Kidney (tissue), 13 donors: ENCODE measurements at regions not wholly inside any gene's neighbourhood (a gene's known extent, or its start where the extent isn't known, plus 50 kb on each side); places are given as distances from the start of the nearest gene placed in this dataset.

Experiments used
- DNase-seq, 5 donors: peaks; one replicate each; pipeline ENCODE4 v3.0.0-alpha.2; 2013 to 2020
- FAIRE-seq: peaks from 2 replicates; lab custom pipeline; 2012; peaks lifted over from hg19 to GRCh38; lab: Jason Lieb, UNC
- H3K27ac ChIP-seq, 2 donors: one replicate each; pipeline ENCODE4 v1.7.0; 2013; ENCODE audit warnings: low read depth in 2 of 2, low read length in 2 of 2, inconsistent platforms in 1 of 2
- H3K27me3 ChIP-seq: one replicate; pipeline ENCODE4 v1.7.1; 2013; ENCODE audit warnings: low read length, inconsistent platforms; ENCODE audit not compliant: control insufficient read depth, insufficient read depth
- H3K36me3 ChIP-seq, 3 donors: one replicate each; pipeline versions ENCODE4 v1.7.0 to v1.7.1; 2013; ENCODE audit warnings: low read length in 3 of 3, control low read depth in 1 of 3, inconsistent platforms in 1 of 3; ENCODE audit not compliant: insufficient read depth in 3 of 3, control insufficient read depth in 2 of 3
- H3K4me1 ChIP-seq, 3 donors: one replicate each; pipeline versions ENCODE4 v1.7.0 to v1.7.1; 2013; ENCODE audit warnings: low read length in 3 of 3, inconsistent platforms in 1 of 3, low read depth in 1 of 3; ENCODE audit not compliant: control insufficient read depth in 2 of 3, insufficient read depth in 2 of 3
- H3K4me3 ChIP-seq, 3 donors: one replicate each; pipeline versions ENCODE4 v1.7.0 to v1.8.1; 2013; ENCODE audit warnings: low read length in 3 of 3, control low read depth in 1 of 3, inconsistent platforms in 1 of 3
- H3K9ac ChIP-seq, 3 donors: one replicate each; pipeline versions ENCODE4 v1.7.0 to v1.7.1; 2013; ENCODE audit warnings: low read length in 3 of 3, control low read depth in 1 of 3, inconsistent platforms in 1 of 3
- H3K9me3 ChIP-seq, 3 donors: one replicate each; pipeline versions ENCODE4 v1.7.0 to v1.7.1; 2013; ENCODE audit warnings: low read length in 3 of 3, control low read depth in 1 of 3, inconsistent platforms in 1 of 3; ENCODE audit not compliant: control insufficient read depth in 2 of 3, insufficient read depth in 1 of 3
- intact Hi-C: fragments of 100-400 bp; cut with DNase I; formaldehyde crosslinking; loops from one replicate; pipeline ENCODE4 v1.11.1; 2022
- TF ChIP-seq, protein P1 (sequence below): IDR thresholded peaks from 3 replicates; pipeline ENCODE4 v1.5.1; 2012; ENCODE audit warnings: mild to moderate bottlenecking, moderate library complexity, borderline replicate concordance; ENCODE audit not compliant: insufficient read depth; ENCODE audit errors: extremely low read depth
- donor health status: control.
- donor health status: control.
- donor health status: control.
- donor health status: control.
- donor health status: control.
- donor health status: DM: yes; HTN: yes; CAD: no.
- donor health status: Normal renal cell carcinoma (clear cell type).

DNA sequence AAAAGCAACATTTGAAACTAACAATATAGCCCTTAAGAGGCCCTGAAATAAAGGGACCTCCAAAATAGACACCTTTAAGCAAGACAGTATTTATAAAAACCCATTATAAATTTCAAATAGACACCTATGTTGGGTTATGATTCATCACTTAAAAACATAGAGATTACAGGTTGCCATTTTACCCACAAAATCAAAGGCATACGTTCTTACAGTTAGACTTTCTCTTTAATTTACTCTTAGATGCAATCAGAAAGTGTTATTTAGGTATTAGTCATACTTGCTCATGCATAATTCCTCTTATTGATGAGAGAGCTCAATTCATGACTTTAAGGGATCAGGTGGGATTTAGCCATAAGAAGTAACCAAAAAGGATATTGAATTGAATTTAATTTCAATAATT lies 51.5 kb upstream of the TMEM200A start:
- no peaks in the 10 kb centered on the region for H3K36me3 ChIP-seq
- H3K9me3 ChIP-seq = no peaks in the 10 kb centered on the region
- H3K4me1 ChIP-seq = no peaks in the 10 kb centered on the region
- TF ChIP-seq, protein P1, sequence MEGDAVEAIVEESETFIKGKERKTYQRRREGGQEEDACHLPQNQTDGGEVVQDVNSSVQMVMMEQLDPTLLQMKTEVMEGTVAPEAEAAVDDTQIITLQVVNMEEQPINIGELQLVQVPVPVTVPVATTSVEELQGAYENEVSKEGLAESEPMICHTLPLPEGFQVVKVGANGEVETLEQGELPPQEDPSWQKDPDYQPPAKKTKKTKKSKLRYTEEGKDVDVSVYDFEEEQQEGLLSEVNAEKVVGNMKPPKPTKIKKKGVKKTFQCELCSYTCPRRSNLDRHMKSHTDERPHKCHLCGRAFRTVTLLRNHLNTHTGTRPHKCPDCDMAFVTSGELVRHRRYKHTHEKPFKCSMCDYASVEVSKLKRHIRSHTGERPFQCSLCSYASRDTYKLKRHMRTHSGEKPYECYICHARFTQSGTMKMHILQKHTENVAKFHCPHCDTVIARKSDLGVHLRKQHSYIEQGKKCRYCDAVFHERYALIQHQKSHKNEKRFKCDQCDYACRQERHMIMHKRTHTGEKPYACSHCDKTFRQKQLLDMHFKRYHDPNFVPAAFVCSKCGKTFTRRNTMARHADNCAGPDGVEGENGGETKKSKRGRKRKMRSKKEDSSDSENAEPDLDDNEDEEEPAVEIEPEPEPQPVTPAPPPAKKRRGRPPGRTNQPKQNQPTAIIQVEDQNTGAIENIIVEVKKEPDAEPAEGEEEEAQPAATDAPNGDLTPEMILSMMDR = no peak
- no peak overlapping the region for H3K4me3 ChIP-seq
- no peak overlapping the region for H3K9ac ChIP-seq
- intact Hi-C loops = no loop called here
- no peaks in the 10 kb centered on the region for H3K27me3 ChIP-seq
- FAIRE-seq (no peak), DNase-seq (no peak)
- no peak overlapping the region for H3K27ac ChIP-seq

DNA sequence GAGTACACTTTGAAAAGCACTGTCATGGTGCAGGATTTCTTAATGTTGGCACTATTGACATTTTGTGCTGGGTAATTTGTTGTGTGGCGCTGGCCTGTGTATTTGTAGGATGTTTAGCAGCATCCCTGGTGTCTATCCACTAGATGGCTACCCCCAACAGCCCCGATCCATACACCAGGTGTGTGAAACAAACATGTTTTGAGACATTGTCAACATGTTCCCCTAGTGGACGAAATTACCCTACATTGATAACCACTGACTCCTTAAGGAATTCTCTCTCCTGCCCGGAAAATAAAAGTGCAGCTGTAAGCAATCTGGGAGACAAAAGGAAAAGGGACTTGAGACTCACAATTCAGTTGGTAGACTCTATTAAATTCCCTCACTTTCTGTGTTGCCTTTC lies 52.6 kb upstream of the TMEM200A start:
- Histone ChIP-seq H3K4me3 (no peak overlapping the region), H3K9me3 (no peaks in the 10 kb centered on the region), H3K36me3 (no peaks in the 10 kb centered on the region), H3K27ac (no peak overlapping the region), H3K9ac (no peak overlapping the region), H3K27me3 (no peaks in the 10 kb centered on the region), H3K4me1 (no peaks in the 10 kb centered on the region)
- DNase-seq (no peak), FAIRE-seq (no peak)
- TF ChIP-seq, protein P1 = no peak
- intact Hi-C loops = no loop called here

DNA sequence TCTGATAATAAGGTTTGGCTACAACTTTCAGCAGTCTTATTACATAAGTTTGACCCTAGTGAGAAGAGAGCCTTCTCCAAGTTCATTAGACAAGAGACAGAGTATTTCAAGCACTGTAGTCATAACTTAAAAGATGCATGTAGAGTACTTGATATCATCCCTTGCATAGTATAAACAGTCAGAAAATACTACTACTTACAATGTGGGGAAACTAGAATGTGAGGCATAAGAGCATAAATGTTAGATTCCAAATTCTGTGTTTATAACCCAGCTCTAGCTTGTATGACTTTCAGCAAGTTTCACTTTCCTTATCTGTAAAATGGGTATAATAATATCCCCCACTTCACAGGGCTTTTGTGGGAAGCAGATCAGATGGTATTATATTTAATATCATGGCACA lies 56.8 kb upstream of the TMEM200A start:
- DNase-seq = no peak
- no peak for FAIRE-seq
- no peaks in the 10 kb centered on the region for H3K36me3 ChIP-seq
- H3K4me3 ChIP-seq = no peak overlapping the region
- H3K27ac ChIP-seq = no peak overlapping the region
- intact Hi-C loops = no loop called here
- TF ChIP-seq, protein P1 = no peak
- no peaks in the 10 kb centered on the region for H3K27me3 ChIP-seq
- H3K9ac ChIP-seq = no peak overlapping the region
- no peaks in the 10 kb centered on the region for H3K9me3 ChIP-seq
- no peaks in the 10 kb centered on the region for H3K4me1 ChIP-seq

DNA sequence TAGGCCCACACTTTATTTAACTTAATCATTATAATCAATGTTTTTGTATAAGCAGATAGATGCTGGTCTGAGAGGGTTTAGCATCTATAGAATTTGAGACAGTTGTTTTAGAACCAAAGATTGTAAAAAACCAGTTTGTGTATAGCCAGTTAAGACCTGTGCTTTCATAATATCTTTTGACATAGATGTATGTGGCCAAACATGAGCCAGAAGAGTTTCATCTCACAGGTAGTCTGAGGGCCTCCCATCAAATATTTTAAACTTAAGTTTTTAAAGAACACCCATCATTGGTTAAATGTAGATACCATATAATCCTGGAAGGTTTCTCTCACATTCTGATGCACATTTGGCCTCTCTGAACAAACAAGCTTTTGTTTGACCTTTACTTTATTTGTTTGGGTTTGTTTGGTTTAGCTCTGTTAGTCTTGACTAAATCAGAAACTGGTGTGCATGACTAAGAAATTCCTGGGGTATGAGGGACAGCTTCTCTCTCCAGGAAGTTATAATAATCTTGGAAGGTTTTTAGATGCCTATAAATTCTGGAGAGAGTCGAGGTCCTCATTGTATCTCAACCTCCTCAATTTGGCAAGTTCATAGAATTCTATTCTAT lies 58.0 kb upstream of the TMEM200A start:
- intact Hi-C loops = no loop called here
- Histone ChIP-seq H3K27me3 (no peaks in the 10 kb centered on the region), H3K4me3 (no peak overlapping the region), H3K9ac (no peak overlapping the region), H3K4me1 (no peaks in the 10 kb centered on the region), H3K9me3 (no peaks in the 10 kb centered on the region), H3K36me3 (no peaks in the 10 kb centered on the region), H3K27ac (no peak overlapping the region)
- DNase-seq (no peak), FAIRE-seq (no peak)
- TF ChIP-seq, protein P1 = no peak
